Smooth muscle cell (in vitro differentiated cells): ENCODE measurements at regions not wholly inside any gene's neighbourhood (a gene's known extent, or its start where the extent isn't known, plus 50 kb on each side); places are given as distances from the start of the nearest gene placed in this dataset.
"Not testable (repeated sequence)": the region's sequence is repeated elsewhere in the genome, so short reads cannot be mapped to it uniquely, and the experiment has no call there.

ENCODE experiments used
- DNase-seq: peaks from one replicate; lab custom pipeline; 2025; ENCODE audit not compliant: unreplicated experiment; lab: John Stamatoyannopoulos, UW
- H2AFZ ChIP-seq: fragments of 200-600 bp; sonication (generic); 2 replicates; pipeline ENCODE4 v1.6.0; 2016; ENCODE audit warnings: antibody characterized with exemption, low read depth, mild to moderate bottlenecking
- H3F3A ChIP-seq: fragments of 200-600 bp; sonication (generic); 2 replicates; pipeline ENCODE4 v1.6.0; 2017; ENCODE audit warnings: antibody characterized with exemption, low read depth
- H3K27ac ChIP-seq: fragments of 200-600 bp; sonication (generic); 2 replicates; pipeline ENCODE4 v1.5.1; 2016; ENCODE audit warnings: low read depth, mild to moderate bottlenecking
- H3K27me3 ChIP-seq: fragments of 200-600 bp; sonication (generic); 2 replicates; pipeline ENCODE4 v1.6.1; 2016; ENCODE audit warnings: low read depth, mild to moderate bottlenecking
- H3K36me3 ChIP-seq: fragments of 200-600 bp; sonication (generic); 2 replicates; pipeline ENCODE4 v1.5.1; 2016; ENCODE audit warnings: low read depth
- H3K4me1 ChIP-seq: fragments of 200-600 bp; sonication (generic); 2 replicates; pipeline ENCODE4 v1.5.1; 2016; ENCODE audit warnings: low read depth
- H3K4me2 ChIP-seq: fragments of 200-600 bp; sonication (generic); 2 replicates; pipeline ENCODE4 v1.6.0; 2016; ENCODE audit warnings: mild to moderate bottlenecking
- H3K4me3 ChIP-seq: fragments of 200-600 bp; sonication (generic); 2 replicates; pipeline ENCODE4 v1.5.1; 2016; ENCODE audit warnings: mild to moderate bottlenecking
- H3K79me2 ChIP-seq: fragments of 200-600 bp; sonication (generic); 2 replicates; pipeline ENCODE4 v1.6.0; 2016; ENCODE audit warnings: low read depth, mild to moderate bottlenecking
- H3K9ac ChIP-seq: fragments of 200-600 bp; sonication (generic); 2 replicates; pipeline ENCODE4 v1.6.0; 2016; ENCODE audit warnings: low read depth
- H3K9me3 ChIP-seq: fragments of 200-600 bp; sonication (generic); replicated peaks from 2 replicates; pipeline ENCODE4 v1.5.1; 2016; ENCODE audit warnings: low read depth
- H4K20me1 ChIP-seq: fragments of 200-600 bp; sonication (generic); 2 replicates; pipeline ENCODE4 v1.6.0; 2016; ENCODE audit warnings: low read depth
- CTCF ChIP-seq: fragments of 200-600 bp; sonication (generic); IDR thresholded peaks from 2 replicates; pipeline ENCODE4 v1.5.1; 2017; ENCODE audit warnings: borderline replicate concordance, mild to moderate bottlenecking, antibody characterized with exemption; ENCODE audit not compliant: insufficient read depth, poor library complexity, severe bottlenecking
- WGBS: methylation state at CpG from one replicate; pipeline ENCODE4 v1.1.7; 2016; ENCODE audit warnings: low lambda C conversion rate; 5-methylcytosine and 5-hydroxymethylcytosine counted together

- no peak for TF ChIP-seq CTCF
- 56% methylated on average over 3 of the region's 3 CpGs for WGBS
Measured at GRCh38 chrX:116317409-116317808, 119.0 kb upstream of the SLC6A14 start.

GRCh38 chrX:116318672-116319071 lies 117.7 kb upstream of the SLC6A14 start:
- H3K36me3 ChIP-seq = no peaks in the 10 kb centered on the region
- H3K4me3 ChIP-seq = no peak overlapping the region
- no peaks in the 10 kb centered on the region for H4K20me1 ChIP-seq
- no peaks in the 10 kb centered on the region for H3F3A ChIP-seq
- H3K9me3 ChIP-seq = no peaks in the 10 kb centered on the region
- no peak overlapping the region for H3K27ac ChIP-seq
- TF ChIP-seq CTCF = no peak
- no peaks in the 10 kb centered on the region for H3K27me3 ChIP-seq
- H3K4me2 ChIP-seq = no peak overlapping the region
- DNase-seq = no peak
- H3K4me1 ChIP-seq = no peaks in the 10 kb centered on the region
- 64% methylated on average over 1 of the region's 1 CpG for WGBS
- no peak overlapping the region for H2AFZ ChIP-seq
- H3K9ac ChIP-seq = no peak overlapping the region
- no peaks in the 10 kb centered on the region for H3K79me2 ChIP-seq

More at GRCh38 chrX:116317409-116317808, 119.0 kb upstream of the SLC6A14 start:
- Histone ChIP-seq H3K9me3 (no peaks in the 10 kb centered on the region), H3K4me3 (no peak overlapping the region), H3K9ac (no peak overlapping the region), H3K27me3 (no peaks in the 10 kb centered on the region), H4K20me1 (no peaks in the 10 kb centered on the region), H3K79me2 (no peaks in the 10 kb centered on the region), H2AFZ (no peak overlapping the region), H3K4me2 (no peak overlapping the region), H3K36me3 (no peaks in the 10 kb centered on the region), H3F3A (no peaks in the 10 kb centered on the region), H3K4me1 (no peaks in the 10 kb centered on the region), H3K27ac (no peak overlapping the region)
- no peak for DNase-seq

GRCh38 chrX:116321711-116322110 lies 114.7 kb upstream of the SLC6A14 start:
- Histone ChIP-seq H4K20me1 (no peaks in the 10 kb centered on the region), H2AFZ (no peak overlapping the region), H3K4me3 (no peak overlapping the region), H3K9me3 (no peaks in the 10 kb centered on the region), H3K79me2 (no peaks in the 10 kb centered on the region), H3K4me1 (no peaks in the 10 kb centered on the region), H3K4me2 (no peak overlapping the region), H3K36me3 (no peaks in the 10 kb centered on the region), H3K27ac (no peak overlapping the region), H3K27me3 (no peaks in the 10 kb centered on the region), H3K9ac (no peak overlapping the region), H3F3A (no peaks in the 10 kb centered on the region)
- DNase-seq = no peak
- no peak for TF ChIP-seq CTCF
- 79% methylated on average over 2 of the region's 2 CpGs for WGBS

- H3K9ac ChIP-seq, H2AFZ ChIP-seq, H3F3A ChIP-seq, H3K4me2 ChIP-seq, DNase-seq, H3K4me3 ChIP-seq, H4K20me1 ChIP-seq, H3K27ac ChIP-seq, H3K9me3 ChIP-seq, H3K4me1 ChIP-seq, H3K36me3 ChIP-seq, H3K27me3 ChIP-seq, H3K79me2 ChIP-seq: not testable (repeated sequence)
- 52% methylated on average over 7 of the region's 7 CpGs for WGBS
Measured at GRCh38 chrX:116332026-116332425, 104.4 kb upstream of the SLC6A14 start.

GRCh38 chrX:116334797-116335196 lies 101.6 kb upstream of the SLC6A14 start:
- not testable (repeated sequence) for H3K36me3 ChIP-seq, H2AFZ ChIP-seq, H3K79me2 ChIP-seq, DNase-seq, H3K9ac ChIP-seq, H4K20me1 ChIP-seq, H3F3A ChIP-seq, H3K4me3 ChIP-seq, H3K27ac ChIP-seq, H3K27me3 ChIP-seq, H3K4me2 ChIP-seq, H3K4me1 ChIP-seq, H3K9me3 ChIP-seq
- 45% methylated on average over 7 of the region's 7 CpGs for WGBS
